Breast epithelium (tissue), 3 donors: ENCODE measurements at regions not wholly inside any gene's neighbourhood (a gene's known extent, or its start where the extent isn't known, plus 50 kb on each side); places are given as distances from the start of the nearest gene placed in this dataset.

ENCODE experiments used
- CTCF ChIP-seq, 3 donors: fragments of 450-650 bp; IDR thresholded peaks; one replicate each; pipeline ENCODE4 v1.5.1; 2016 to 2017; ENCODE audit warnings: antibody characterized with exemption in 3 of 3, mild to moderate bottlenecking in 3 of 3, moderate library complexity in 3 of 3
- POLR2AphosphoS5 ChIP-seq, 3 donors: sonication (generic); formaldehyde crosslinking; IDR thresholded peaks; one replicate each; pipeline ENCODE4 v1.6.1; 2017; ENCODE audit warnings: antibody characterized with exemption in 3 of 3

DNA sequence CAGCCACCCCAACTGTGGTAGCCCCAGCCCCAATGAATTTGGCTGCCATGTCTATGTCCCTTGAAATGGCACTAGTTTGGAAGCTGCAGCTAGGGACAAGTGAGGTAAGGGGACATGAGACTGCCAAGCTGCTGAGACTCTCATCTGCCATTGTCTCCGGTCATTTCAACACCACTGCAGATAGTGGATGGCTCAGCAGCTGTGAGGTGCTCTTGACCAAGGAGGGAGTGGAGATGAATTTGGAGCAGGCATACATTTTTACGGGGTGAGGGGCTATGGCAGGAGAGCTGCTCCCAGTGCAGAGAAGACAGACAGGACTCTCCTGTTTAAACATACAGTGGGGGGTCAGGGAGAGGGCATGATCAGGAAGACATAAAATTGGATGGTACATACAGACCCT is 315.5 kb upstream of the CAMK1G start:
- TF ChIP-seq POLR2AphosphoS5 (IDR thresholded peaks at IDR 0.05), result no peak
- TF ChIP-seq CTCF (IDR thresholded peaks at IDR 0.05), result no peak
